Hypothalamus (tissue), 51 donors: ENCODE measurements at regions not wholly inside any gene's neighbourhood (a gene's known extent, or its start where the extent isn't known, plus 50 kb on each side); places are given as distances from the start of the nearest gene placed in this dataset.
A peak's percentile ranks its signal among the peaks of the same experiment; 100 is the strongest.
"Not testable (repeated sequence)": the region's sequence is repeated elsewhere in the genome, so short reads cannot be mapped to it uniquely, and the experiment has no call there.

Source experiments
- DNase-seq, 51 donors: peaks; one replicate each; lab custom pipeline; 2025; lab: John Stamatoyannopoulos, UW

GRCh38 chr9:71514344-71514975 lies 253.9 kb downstream of the CEMIP2 start:
- no peak for DNase-seq

GRCh38 chr9:71509054-71509453 lies 259.3 kb downstream of the CEMIP2 start:
- no peak for DNase-seq

DNA sequence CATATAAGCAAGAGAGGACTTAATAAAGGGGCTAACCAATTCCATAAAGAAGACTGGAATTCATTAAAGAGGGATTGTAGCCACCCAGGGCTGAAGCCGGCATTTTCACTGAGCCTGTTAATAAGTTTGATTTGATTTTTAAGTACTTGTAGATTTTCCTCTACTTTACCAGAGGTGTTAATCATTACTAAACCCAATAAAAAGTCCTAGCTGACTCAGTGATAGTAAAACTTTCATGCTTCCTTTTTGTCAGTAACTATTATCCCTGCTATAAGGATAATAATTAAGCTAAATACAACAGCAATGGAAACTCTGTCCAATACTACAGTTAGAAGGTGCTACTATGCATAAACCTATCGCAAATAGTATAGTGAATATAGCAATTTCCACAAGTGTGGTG lies 260.2 kb downstream of the CEMIP2 start:
- not testable (repeated sequence) for DNase-seq

- no peak for DNase-seq
Measured at GRCh38 chr9:71506821-71507220, 261.5 kb downstream of the CEMIP2 start.

GRCh38 chr9:71504636-71505035 lies 263.7 kb downstream of the CEMIP2 start:
- no peak for DNase-seq

DNA sequence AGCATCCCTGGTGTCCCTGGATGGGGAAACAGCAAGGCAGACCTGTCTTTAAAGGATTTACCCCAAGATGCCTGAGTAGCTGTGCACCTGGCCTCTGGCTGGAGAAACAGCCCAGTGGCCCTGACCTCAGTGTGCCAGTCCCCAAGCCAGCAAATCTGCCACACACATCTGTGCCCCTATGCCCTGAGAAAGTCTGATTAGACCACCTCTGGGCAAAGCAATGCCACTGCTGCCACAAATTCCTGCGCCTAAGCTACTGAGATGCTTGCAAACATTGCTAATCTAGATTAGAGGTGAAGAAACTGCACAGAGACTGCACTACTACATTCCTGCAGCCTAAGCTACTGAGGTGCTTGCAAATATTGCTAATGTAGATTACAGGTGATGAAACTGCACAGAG lies 269.6 kb downstream of the CEMIP2 start:
- DNase-seq: no peak

DNA sequence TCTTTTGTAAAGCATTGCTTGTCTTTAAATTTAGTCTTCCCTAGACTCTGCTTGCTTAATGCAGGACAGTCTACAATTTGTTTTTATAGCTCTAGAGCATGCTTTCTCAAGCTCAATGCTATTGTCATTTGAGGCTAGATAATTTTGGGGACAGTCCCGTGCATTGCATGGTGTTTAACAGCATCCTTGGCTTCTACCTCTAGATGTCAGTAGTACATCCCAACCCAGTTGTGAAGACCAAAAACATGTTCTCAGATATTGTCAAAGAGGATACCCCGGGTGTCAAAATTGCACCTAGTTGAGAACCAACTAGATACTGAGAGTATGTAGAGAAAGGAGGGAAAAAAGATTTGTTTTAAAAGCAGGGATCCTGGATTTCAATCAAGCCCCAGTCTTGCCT lies 277.5 kb downstream of the CEMIP2 start:
- no peak for DNase-seq

GRCh38 chr9:71487061-71487460 lies 281.3 kb downstream of the CEMIP2 start:
- DNase-seq: no peak

GRCh38 chr9:71485326-71485725 lies 283.0 kb downstream of the CEMIP2 start:
- no peak for DNase-seq

DNA sequence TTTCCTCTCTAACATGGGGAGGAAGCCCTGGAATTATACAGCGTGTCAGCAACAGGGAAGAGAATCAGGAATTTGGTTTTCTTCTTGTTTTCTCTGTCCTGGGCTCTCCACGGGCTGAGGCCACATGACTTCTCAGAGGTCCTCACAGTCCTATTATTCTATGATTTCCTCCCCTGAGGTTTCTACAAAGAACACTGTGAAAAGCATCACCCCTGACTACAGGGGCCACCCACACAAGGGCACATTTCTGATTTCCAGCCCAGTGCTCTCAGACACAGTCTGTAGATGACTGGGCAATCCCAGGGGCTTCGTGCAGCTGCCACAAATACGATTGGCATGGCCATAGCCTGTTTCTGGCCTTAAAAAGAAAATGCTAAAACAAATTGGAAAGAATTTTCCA lies 284.9 kb downstream of the CEMIP2 start:
- peak in 7 of 51 donors; percentile 1 to 11 (median 2) for DNase-seq

DNA sequence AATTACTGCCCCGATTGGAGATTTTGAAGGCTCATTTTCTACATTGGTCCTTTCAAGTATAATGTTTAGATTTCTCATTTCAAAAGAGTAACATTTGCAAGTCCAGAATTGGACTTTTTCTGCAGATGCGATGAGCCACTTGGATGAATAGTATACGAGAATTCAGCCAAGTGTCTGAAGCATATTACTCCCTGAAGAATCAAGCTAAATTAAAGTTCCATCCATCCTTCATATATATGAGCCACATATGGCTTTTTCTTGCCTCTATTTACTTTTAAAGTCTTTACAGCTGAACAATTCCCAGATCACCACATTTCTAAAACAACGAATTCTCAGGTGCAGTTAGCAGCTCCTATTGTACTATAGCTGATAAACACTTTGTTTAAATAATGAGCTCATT lies 288.7 kb downstream of the CEMIP2 start:
- no peak for DNase-seq

GRCh38 chr9:71472400-71472799 lies 295.9 kb downstream of the CEMIP2 start:
- no peak for DNase-seq

DNA sequence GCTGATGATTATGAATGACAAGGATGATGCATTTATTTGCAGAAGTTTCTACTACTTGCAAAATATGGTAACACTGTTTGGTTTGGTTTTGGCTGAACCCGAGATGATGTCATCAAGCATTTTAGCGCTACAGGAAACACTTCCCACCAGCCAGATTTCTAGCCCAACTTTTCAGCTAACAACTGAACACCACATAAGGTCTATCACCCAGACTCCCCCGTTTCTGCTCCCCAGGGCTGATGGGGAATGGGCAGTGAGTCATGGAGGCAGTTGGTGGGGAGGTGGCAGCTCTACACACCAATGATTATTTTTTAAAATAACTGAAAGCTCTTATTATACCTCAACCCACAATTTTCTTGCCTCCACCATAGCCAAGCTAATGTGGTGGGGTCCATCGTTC lies 302.9 kb downstream of the CEMIP2 start:
- DNase-seq: peak in 1 of 51 donors; percentile 34

DNA sequence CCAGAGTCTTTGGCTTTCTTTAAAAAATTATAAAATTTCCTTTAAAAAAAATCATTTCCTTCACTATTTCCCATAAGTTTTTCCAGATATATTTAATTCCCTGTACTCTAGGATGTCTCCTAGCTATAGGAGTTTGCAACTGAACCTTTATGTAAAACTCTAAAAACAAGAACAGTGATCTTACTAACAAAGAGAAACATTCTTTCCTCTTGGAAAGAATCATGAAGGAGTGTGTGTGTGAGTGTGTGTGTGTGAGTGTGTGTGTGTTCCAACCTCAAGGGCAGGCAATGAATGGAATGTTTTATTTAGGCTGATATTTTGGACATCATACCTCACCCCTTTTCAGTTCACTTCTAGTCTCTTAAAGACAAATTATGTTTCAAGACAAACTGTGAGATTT lies 309.2 kb downstream of the CEMIP2 start:
- DNase-seq: no peak

GRCh38 chr9:71446473-71447411 lies 321.6 kb downstream of the CEMIP2 start:
- DNase-seq: peak in 32 of 51 donors; percentile 2 to 53 (median 18)

DNA sequence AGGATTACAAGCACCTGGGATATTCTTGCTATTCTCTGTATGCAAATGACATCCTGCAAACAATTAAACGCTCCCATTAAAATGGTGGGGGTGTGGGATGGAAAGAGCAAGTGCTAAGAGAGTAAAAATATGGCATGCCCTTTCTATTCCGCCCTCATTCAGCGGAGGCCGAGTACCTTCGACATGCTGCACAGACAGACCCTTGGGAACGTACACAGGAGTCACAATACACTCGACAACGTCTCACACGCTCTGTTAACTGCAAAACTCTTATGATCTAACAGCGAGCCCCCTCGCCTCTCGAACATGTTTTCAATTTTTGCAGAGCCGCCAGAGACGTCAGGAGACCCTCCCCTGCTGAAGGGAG lies 322.2 kb downstream of the CEMIP2 start:
- DNase-seq: no peak

GRCh38 chr9:71442937-71443336 lies 321.5 kb upstream of the TRPM3 start:
- DNase-seq: no peak

DNA sequence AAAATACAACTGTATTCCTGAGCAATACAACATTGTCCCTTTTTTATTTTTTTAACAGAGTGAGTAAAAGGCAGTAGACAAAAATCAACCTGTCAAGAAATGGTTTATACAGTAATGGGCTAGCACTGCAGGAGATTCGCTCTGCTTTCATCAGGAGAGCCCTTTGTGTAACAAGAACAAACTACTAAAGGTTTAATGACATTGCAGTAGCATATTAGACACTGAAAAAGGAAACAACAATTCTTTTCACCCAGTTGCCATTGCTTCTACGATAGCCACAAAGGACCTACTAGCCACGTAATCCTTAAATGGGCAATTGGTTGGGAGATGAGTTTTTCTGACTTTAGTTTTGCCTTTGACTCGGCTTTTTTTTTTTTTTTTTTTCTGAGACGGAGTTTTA lies 319.8 kb upstream of the TRPM3 start:
- no peak for DNase-seq

DNA sequence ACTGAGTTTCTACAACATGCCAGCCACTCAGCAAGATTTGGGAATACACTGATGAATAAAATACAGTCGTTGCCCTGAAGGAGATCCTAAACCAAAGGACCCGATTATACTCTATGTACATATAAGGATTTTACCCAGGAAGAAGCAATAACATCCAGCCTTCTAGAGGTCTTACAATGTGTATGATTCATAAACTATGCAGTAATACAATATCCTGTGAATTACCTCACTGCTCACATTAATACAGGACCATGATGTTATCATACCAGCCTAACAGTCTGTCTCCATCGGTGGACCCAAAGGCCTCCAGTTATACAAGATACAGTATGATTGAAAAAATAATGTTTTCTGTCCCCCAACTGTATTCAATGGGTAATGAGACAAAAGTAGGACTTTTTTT lies 310.5 kb upstream of the TRPM3 start:
- no peak for DNase-seq

- DNase-seq: not testable (repeated sequence)
Measured at GRCh38 chr9:71407341-71407740, 285.9 kb upstream of the TRPM3 start.

DNA sequence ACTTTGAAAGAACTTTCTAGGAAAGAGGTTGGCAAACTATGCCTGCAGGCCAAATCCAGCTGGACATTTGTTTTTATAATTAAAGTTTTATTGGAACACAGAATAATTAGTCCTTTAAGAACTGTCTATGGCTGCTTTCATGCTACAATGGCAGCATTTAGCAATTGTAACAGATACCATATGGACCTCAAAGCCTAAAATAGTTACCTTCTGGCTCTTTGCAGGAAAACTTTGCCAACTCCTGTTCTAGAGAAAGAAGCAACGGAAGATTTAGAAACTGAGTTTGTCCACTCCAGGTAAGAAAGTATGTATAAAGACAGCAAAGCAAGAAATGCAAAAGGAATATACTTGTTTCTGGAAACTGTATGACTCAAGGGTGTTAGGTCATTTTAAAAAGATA lies 281.7 kb upstream of the TRPM3 start:
- no peak for DNase-seq

- DNase-seq: no peak
Measured at GRCh38 chr9:71393005-71393404, 271.6 kb upstream of the TRPM3 start.
